ENCODE measurements at regions not wholly inside any gene's neighbourhood (a gene's known extent, or its start where the extent isn't known, plus 50 kb on each side); places are given as distances from the start of the nearest gene placed in this dataset.

GRCh38 chr1:60935599-60936110 is 146.7 kb upstream of the NFIA start:
- TF ChIP-seq ZNF610 (tag by site-specific recombination; IDR thresholded peaks at IDR 0.05; ENCODE audit: borderline replicate concordance) (no peak), CTCF (tag by site-specific recombination; IDR thresholded peaks at IDR 0.05) (no peak), ZNF184 (tag by site-specific recombination; IDR thresholded peaks at IDR 0.05) (no peak), ZFP41 (tag by site-specific recombination; IDR thresholded peaks at IDR 0.05; ENCODE audit: borderline replicate concordance) (no peak), ATF2 (tag by site-specific recombination; IDR thresholded peaks at IDR 0.05; ENCODE audit: low read depth) (no peak), ZNF501 (tag by site-specific recombination; IDR thresholded peaks at IDR 0.05) (no peak), ZSCAN16 (tag by site-specific recombination; IDR thresholded peaks at IDR 0.05) (no peak), ZNF830 (tag by site-specific recombination; IDR thresholded peaks at IDR 0.05; ENCODE audit: low read depth) (no peak), ZSCAN23 (tag by site-specific recombination; IDR thresholded peaks at IDR 0.05) (no peak), ZNF354C (tag by site-specific recombination; IDR thresholded peaks at IDR 0.05; ENCODE audit: borderline replicate concordance, low read depth) (no peak)
- TF ChIP-seq, protein P1, sequence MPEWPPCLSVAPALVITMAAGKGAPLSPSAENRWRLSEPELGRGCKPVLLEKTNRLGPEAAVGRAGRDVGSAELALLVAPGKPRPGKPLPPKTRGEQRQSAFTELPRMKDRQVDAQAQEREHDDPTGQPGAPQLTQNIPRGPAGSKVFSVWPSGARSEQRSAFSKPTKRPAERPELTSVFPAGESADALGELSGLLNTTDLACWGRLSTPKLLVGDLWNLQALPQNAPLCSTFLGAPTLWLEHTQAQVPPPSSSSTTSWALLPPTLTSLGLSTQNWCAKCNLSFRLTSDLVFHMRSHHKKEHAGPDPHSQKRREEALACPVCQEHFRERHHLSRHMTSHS (tag by site-specific recombination; IDR thresholded peaks at IDR 0.05): no peak
- TF ChIP-seq, protein P2, sequence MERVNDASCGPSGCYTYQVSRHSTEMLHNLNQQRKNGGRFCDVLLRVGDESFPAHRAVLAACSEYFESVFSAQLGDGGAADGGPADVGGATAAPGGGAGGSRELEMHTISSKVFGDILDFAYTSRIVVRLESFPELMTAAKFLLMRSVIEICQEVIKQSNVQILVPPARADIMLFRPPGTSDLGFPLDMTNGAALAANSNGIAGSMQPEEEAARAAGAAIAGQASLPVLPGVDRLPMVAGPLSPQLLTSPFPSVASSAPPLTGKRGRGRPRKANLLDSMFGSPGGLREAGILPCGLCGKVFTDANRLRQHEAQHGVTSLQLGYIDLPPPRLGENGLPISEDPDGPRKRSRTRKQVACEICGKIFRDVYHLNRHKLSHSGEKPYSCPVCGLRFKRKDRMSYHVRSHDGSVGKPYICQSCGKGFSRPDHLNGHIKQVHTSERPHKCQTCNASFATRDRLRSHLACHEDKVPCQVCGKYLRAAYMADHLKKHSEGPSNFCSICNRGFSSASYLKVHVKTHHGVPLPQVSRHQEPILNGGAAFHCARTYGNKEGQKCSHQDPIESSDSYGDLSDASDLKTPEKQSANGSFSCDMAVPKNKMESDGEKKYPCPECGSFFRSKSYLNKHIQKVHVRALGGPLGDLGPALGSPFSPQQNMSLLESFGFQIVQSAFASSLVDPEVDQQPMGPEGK (tag by site-specific recombination; IDR thresholded peaks at IDR 0.05): no peak

All from HEK293 (cell line).